ENCODE measurements at regions not wholly inside any gene's neighbourhood (a gene's known extent, or its start where the extent isn't known, plus 50 kb on each side); places are given as distances from the start of the nearest gene placed in this dataset.
A peak's percentile ranks its signal among the peaks of the same experiment; 100 is the strongest.

GRCh38 chrX:125202591-125203248 lies 117.0 kb upstream of the TEX13C start:
- Histone ChIP-seq H3K4me3 (peak overlapping the region; percentile 50 to 61 (median 53)), H3K27me3 (peaks cover 0 to 30% of the 10 kb centered on the region in 2 donors), H3K9me3 (no peaks in the 10 kb centered on the region), H3K27ac (no peak overlapping the region), H3K4me1 (no peaks in the 10 kb centered on the region), H3K36me3 (no peaks in the 10 kb centered on the region)
- TF ChIP-seq POLR2A (IDR thresholded peaks at IDR 0.05) (no peak), CTCF (IDR thresholded peaks at IDR 0.05) (no peak), POLR2AphosphoS5 (IDR thresholded peaks at IDR 0.05) (no peak)
- no peak for DNase-seq (ENCODE audit: low spot score in 2 of 2)
- intact Hi-C loops (cut with DNase I; ENCODE audit: low total_unique reads), result no loop called here

- no peaks in the 10 kb centered on the region for H3K36me3 ChIP-seq
- DNase-seq (ENCODE audit: low spot score in 2 of 2), result no peak
- peak overlapping the region in 1 of 2 donors; percentile 7 for H3K27ac ChIP-seq
- intact Hi-C loops (cut with DNase I; ENCODE audit: low total_unique reads), result no loop called here
- H3K9me3 ChIP-seq, result no peaks in the 10 kb centered on the region
- no peak for TF ChIP-seq POLR2A (IDR thresholded peaks at IDR 0.05)
- no peak for TF ChIP-seq CTCF (IDR thresholded peaks at IDR 0.05)
- TF ChIP-seq POLR2AphosphoS5 (IDR thresholded peaks at IDR 0.05), result no peak
- no peaks in the 10 kb centered on the region for H3K4me1 ChIP-seq
- peaks cover 0 to 31% of the 10 kb centered on the region in 2 donors for H3K27me3 ChIP-seq
- peak overlapping the region; percentile 50 to 61 (median 53) for H3K4me3 ChIP-seq
Measured at GRCh38 chrX:125203365-125203736, 116.3 kb upstream of the TEX13C start.

- H3K4me3 ChIP-seq, result peak overlapping the region; percentile 50 to 61 (median 53)
- DNase-seq (ENCODE audit: low spot score in 2 of 2), result no peak
- H3K9me3 ChIP-seq, result no peaks in the 10 kb centered on the region
- H3K27me3 ChIP-seq, result peaks cover 0 to 33% of the 10 kb centered on the region in 2 donors
- H3K36me3 ChIP-seq, result no peaks in the 10 kb centered on the region
- intact Hi-C loops (cut with DNase I; ENCODE audit: low total_unique reads), result no loop called here
- TF ChIP-seq CTCF (IDR thresholded peaks at IDR 0.05) (no peak), POLR2AphosphoS5 (IDR thresholded peaks at IDR 0.05) (no peak), POLR2A (IDR thresholded peaks at IDR 0.05) (no peak)
- H3K4me1 ChIP-seq, result no peaks in the 10 kb centered on the region
- no peak overlapping the region for H3K27ac ChIP-seq
Measured at GRCh38 chrX:125203737-125204578, 115.7 kb upstream of the TEX13C start.

- Histone ChIP-seq H3K27me3 (peaks cover 0 to 33% of the 10 kb centered on the region in 2 donors), H3K4me1 (no peaks in the 10 kb centered on the region)
- DNase-seq (ENCODE audit: low spot score in 2 of 2), result no peak
Measured at GRCh38 chrX:125204681-125205132, 115.0 kb upstream of the TEX13C start.

More at GRCh38 chrX:125204681-125205132, 115.0 kb upstream of the TEX13C start:
- H3K9me3 ChIP-seq, result no peaks in the 10 kb centered on the region
- intact Hi-C loops (cut with DNase I; ENCODE audit: low total_unique reads), result no loop called here
- H3K27ac ChIP-seq, result peak overlapping the region in 1 of 2 donors; percentile 62
- peak overlapping the region; percentile 50 to 61 (median 53) for H3K4me3 ChIP-seq
- no peaks in the 10 kb centered on the region for H3K36me3 ChIP-seq
- TF ChIP-seq POLR2A (IDR thresholded peaks at IDR 0.05) (no peak), POLR2AphosphoS5 (IDR thresholded peaks at IDR 0.05) (no peak), CTCF (IDR thresholded peaks at IDR 0.05) (no peak)

Measured in breast epithelium (tissue), 4 donors.